Fibroblast of lung (primary cell): ENCODE measurements at regions not wholly inside any gene's neighbourhood (a gene's known extent, or its start where the extent isn't known, plus 50 kb on each side); places are given as distances from the start of the nearest gene placed in this dataset.

Source experiments
- CTCF ChIP-seq, 2 donors: IDR thresholded peaks in 1 of 2; conservative IDR thresholded peaks in 1 of 2; 1 replicate in 1 of 2; 2 replicates in 1 of 2; pipeline ENCODE4 v1.5.1; 2011 to 2012; ENCODE audit warnings: low read length in 2 of 2, control low read depth in 1 of 2, inconsistent platforms in 1 of 2, low read depth in 1 of 2, mild to moderate bottlenecking in 1 of 2
- EZH2 ChIP-seq: IDR thresholded peaks from 2 replicates; pipeline ENCODE4 v1.5.1; 2012; ENCODE audit warnings: low read length, control low read depth, mild to moderate bottlenecking; ENCODE audit errors: missing control alignments

- TF ChIP-seq CTCF (conservative IDR thresholded peaks at IDR 0.05 in 1 of 2, IDR thresholded peaks at IDR 0.05 in 1 of 2; ENCODE audit: low read depth in 1 of 2, low read length in 2 of 2) (no peak), EZH2 (no peak)
These were observed 728.4 kb upstream of the ADAMTS5 start for GRCh38 chr21:27695246-27695645.
